Tibial nerve (tissue), 4 donors: ENCODE measurements at regions not wholly inside any gene's neighbourhood (a gene's known extent, or its start where the extent isn't known, plus 50 kb on each side); places are given as distances from the start of the nearest gene placed in this dataset.

Experiments used
- EP300 ChIP-seq, 2 donors: sonication (generic); formaldehyde crosslinking; IDR thresholded peaks; one replicate each; pipeline ENCODE4 v1.6.1; 2017; ENCODE audit warnings: antibody characterized with exemption in 2 of 2, mild to moderate bottlenecking in 1 of 2
- TF ChIP-seq, protein P1 (sequence below), 5 experiments: fragments of 200-600 bp in 3 of 5; fragments of 450-650 bp in 2 of 5; sonication (generic) in 3 of 5; IDR thresholded peaks; one replicate each; pipeline ENCODE4 v1.5.1; 2016 to 2019; ENCODE audit warnings: antibody characterized with exemption in 5 of 5, mild to moderate bottlenecking in 3 of 5, moderate library complexity in 2 of 5

DNA sequence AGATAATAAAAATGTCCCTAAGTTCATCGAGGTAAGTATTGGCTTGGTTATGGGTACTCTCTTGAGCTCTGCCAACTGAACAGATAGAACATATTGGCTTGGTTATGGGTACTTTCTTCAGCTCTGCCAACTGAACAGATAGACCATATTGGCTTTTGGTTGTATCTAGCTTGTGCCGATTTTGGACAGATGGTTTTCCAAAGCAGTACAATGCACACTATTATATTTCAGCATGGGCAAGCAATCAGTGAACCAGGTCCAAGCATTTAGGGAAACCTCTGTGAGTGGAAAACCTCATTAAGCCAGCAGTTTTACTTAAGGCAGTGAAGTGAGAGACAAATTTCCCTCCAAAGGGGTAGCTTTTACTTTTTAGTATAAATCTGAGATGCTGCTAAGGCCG lies 1440.5 kb upstream of the SPRY2 start:
- TF ChIP-seq, protein P1, sequence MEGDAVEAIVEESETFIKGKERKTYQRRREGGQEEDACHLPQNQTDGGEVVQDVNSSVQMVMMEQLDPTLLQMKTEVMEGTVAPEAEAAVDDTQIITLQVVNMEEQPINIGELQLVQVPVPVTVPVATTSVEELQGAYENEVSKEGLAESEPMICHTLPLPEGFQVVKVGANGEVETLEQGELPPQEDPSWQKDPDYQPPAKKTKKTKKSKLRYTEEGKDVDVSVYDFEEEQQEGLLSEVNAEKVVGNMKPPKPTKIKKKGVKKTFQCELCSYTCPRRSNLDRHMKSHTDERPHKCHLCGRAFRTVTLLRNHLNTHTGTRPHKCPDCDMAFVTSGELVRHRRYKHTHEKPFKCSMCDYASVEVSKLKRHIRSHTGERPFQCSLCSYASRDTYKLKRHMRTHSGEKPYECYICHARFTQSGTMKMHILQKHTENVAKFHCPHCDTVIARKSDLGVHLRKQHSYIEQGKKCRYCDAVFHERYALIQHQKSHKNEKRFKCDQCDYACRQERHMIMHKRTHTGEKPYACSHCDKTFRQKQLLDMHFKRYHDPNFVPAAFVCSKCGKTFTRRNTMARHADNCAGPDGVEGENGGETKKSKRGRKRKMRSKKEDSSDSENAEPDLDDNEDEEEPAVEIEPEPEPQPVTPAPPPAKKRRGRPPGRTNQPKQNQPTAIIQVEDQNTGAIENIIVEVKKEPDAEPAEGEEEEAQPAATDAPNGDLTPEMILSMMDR (IDR thresholded peaks at IDR 0.05): no peak
- TF ChIP-seq EP300 (IDR thresholded peaks at IDR 0.05): no peak
